DMS153 treated with DMSO at 0.1 percent for 48 hours (cell line): ENCODE measurements at regions not wholly inside any gene's neighbourhood (a gene's known extent, or its start where the extent isn't known, plus 50 kb on each side); places are given as distances from the start of the nearest gene placed in this dataset.
"Not testable (repeated sequence)": the region's sequence is repeated elsewhere in the genome, so short reads cannot be mapped to it uniquely, and the experiment has no call there.

Experiments
- DNase-seq: peaks from one replicate; lab custom pipeline; 2025; ENCODE audit not compliant: unreplicated experiment; lab: John Stamatoyannopoulos, UW

DNA sequence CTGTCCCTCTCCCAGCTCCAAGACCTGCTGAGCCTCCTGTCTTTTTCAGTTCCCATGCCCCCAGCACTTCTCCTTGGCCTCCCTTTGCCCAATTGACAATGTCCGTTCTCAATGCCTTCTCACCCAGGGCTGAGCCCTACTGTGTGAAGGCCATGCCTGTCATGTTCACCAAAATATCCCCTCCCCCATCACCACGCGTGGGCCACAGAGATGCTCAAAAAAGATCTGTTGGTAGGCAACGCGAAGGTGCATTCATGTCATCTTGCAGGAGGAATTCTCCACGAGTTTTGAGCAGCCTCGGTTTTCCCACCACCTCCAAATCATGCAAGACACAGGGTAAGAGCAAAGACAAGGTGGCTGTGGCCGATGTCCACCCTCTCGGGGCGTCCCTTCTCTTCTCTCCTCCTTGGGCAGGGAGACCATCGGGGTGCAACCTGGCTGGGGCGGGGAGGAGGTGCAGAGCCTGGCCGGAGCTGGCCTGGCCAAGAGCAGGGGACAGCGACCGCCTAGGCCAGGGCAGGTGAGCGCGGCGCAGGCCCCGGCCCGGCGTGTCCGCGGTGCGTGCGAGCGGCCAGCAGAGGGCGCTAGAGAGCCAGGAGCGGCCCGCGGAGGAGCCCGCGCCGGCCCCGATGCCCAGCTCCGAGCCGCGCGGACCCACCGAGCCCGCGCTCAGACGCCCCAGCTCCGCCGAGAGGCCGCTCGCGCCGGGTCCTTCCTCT, 56.3 kb upstream of the KRTAP5-11 start:
- peak; percentile 4 for DNase-seq

DNA sequence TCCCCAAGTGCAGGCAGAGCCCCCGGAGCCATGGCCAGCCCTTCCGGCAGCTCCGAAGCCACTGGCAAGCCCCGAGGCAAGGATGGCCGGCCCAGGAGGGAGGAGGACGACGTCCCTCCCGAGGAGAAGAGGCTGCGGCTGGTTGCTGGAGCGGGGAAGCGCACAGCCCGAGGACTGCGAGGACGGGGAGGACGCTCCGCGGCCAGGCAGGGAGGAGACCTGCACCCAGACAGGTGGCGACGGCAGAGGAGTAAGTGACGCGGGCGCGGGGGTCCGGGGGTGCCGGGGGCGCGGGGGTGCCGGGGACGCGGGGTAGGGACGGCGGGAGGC, 56.8 kb upstream of the KRTAP5-11 start:
- not testable (repeated sequence) for DNase-seq

DNA sequence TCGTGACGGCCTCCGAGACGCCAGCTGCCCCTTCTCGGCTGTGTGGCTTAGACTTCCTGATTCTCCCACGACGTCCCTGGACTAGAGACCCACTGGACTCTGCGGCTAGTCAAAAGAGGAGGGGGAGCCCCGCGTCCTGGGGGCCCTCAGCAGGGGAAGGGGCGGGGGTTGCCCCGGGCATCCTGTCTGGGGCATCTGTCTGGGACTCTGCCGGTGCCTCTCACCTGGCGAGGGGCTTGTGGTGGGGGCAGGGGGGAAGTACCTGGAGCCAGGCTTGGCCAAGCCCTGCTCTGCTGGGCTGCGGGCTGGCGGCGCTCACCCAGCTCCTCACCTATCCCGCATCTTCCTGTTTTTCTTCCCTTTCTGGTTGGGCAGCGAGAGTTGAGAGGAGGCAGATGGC, 57.2 kb upstream of the KRTAP5-11 start:
- DNase-seq, result not testable (repeated sequence)

DNA sequence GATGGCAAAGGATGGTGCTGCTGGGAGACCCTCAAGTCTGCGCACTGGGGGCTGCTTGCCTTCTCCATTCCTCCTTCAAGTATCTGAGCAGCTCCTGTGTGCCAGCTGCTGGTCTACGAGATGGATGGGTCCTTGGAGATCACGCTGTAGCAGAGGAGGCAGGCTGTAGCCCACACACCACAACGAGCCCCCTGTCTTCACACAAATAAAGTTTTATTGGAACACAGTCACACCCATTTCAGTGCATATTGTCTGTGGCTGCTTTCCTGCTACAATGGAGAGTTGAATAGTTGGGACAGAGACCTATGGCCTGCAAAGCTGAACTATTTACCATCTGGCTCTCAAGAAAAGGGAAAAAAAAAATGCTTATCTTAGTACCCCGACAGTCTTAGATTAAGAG, 64.4 kb upstream of the KRTAP5-11 start:
- not testable (repeated sequence) for DNase-seq

DNA sequence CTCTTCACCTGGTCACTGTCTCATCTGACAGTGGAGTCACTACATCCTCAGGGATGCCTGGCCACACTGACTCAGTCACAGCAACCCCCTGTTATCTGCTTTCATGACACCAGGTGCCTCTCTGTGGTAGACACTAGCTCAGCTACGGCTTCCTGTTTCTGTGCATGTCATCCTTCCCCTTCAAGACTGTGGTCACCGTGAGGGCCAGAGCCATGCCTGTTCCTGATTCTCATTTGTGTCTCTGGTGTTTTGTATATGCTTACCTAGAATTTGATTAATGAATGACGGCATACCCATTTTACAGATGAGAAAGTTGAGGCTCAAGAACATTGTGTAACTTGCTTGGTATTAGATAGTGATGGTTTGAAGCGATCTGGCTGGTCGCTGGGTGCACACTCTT, 70.3 kb upstream of the KRTAP5-11 start:
- DNase-seq, result not testable (repeated sequence)

DNA sequence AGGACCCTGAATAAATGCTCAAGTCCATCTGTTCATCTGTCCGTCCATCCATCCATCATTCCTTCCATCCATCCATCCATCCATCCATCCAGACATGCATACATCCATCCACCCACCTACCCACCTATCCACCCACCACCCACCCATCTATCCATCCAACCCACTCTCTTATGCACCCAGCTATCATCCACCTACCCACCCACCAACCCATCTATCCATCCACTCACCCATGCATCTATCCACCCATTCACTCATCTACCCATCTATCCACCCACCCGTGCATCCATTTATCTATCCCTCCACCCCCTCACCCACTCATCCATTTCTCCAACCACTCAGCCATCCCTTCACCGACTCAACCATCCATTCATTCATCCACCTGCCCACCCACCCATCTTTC, 71.7 kb upstream of the KRTAP5-11 start:
- not testable (repeated sequence) for DNase-seq

DNA sequence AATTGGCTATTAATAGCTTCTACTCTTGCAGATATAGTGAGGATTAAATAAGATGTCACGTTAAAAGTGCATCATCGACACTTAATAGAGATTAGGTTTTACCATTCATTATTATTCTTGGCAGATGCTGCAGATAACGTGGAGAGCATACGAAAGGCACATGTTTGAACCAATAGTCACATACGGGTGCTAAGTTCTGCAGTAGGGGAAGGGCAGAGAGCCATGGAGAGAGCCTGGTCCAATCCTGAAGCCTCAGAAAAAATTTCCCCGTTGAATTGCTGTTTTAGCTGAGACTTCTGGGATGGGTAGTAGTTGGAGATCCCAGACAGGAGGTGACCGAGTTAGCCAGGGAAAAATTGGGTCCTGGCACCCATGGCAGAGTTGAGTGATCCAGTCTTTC, 72.4 kb upstream of the KRTAP5-11 start:
- DNase-seq, result not testable (repeated sequence)

DNA sequence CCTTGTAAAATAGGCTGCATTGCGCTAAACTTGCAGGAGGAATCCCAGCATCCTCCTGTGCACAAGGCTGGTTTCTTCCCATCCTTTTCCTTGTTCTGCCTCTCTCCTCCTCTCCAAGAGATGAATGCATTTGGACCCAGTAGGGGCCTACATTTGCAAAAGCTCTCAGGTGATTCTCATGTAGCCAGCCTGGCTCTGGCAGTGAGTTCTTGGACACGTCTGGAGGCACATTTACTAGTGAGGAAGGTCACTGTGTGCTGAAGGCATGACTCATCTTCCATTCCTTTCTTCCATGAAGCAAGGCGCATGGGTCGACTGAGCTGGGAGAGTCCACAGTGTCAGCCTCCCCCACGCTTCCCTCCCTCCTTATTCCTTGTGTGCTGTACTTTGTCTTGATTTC, 73.8 kb upstream of the KRTAP5-11 start:
- DNase-seq, result not testable (repeated sequence)

DNA sequence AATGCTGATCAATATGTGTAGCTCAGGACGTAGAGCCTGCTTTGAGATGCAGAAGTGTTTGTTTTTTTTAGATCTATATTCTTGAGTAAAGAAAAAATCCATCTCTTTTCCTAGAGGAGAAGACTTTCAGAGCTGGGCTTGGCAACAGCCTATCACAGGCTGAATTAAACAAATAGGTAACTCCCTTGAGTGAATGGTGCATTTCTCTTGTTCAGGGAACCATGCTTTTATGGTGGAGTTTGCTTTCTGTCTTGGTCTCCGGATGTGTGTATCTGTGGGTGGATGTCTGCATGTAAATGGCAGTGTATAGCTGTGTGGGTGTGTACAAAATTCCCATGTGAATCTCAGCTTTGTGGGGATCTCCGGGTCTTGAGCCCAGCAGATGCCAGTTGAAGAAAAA, 82.3 kb upstream of the KRTAP5-11 start:
- not testable (repeated sequence) for DNase-seq

DNA sequence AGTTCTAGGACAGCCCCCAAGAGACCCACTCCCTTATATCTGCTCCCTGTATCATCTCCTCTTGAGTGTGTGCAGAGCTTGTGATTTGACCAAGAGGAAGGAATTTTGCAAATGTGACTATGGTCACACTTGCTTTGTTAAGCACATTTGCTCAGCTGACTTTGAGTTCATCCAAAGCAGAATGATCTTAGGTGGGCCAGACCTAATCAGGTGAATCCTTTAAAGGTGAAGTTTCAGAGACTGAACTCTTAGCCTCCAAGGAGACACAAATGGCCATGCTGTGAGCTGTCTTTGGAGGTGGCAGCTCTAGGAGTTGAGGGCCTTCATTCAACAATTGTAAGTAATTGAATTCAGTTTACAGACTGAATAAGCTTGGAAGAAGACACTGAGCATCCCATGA, 115.4 kb upstream of the KRTAP5-11 start:
- DNase-seq, result not testable (repeated sequence)

DNA sequence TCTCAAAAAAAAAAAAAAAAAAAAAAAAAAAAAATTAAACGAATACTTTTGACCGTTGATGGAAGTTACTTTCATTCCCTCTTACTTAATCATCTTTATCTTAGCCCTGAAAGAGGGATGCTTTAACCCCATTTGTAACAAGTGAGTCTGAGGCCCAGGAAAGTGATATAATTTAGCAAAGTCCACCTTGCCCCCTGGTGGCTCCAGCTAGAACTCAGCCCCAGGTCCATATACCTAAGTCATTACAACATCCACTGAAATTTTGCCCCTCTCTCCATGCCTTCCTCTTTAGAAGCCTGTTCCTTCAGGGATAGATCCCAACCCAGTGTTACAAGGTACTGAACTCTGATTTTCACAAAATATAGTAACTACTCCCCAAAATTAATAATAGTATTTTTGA, 116.3 kb upstream of the KRTAP5-11 start:
- not testable (repeated sequence) for DNase-seq

DNA sequence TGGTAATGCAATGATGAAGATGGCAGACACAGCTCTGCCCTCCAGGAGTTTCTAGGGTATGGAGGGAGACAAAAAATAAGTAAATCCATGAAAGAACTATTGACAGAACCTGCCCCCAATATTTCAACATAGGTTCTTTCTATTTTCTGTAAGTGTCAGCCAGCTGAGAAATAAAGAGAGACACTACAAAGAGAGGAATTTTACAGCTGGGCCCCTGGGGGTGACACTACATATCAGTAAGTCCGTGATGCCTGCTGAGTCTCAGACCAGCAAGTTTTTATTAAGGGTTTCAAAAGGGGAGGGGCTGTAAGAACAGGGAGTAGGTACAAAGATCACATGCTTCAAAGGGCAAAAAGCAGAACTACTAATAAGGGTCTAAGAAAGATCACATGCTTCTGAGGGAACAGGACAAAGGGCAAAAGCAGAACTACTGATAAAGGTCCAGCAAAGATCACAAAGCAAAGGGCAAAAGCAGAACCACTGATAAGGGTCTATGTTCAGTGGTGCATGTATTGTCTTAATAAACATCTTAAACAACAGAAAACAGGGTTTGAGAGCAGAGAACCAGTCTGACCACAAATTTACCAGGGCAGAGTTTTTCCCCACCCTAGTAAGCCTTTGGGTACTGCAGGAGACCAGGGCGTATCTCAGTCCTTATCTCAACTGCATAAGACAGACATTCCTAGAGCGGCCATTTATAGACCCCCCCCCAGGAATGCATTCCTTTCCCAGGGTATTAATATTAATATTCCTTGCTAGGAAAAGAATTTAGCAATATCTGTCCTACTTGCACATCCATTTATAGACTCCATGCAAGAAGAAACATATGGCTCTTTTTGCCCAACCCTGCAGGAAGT, 119.0 kb upstream of the KRTAP5-11 start:
- DNase-seq, result not testable (repeated sequence)

DNA sequence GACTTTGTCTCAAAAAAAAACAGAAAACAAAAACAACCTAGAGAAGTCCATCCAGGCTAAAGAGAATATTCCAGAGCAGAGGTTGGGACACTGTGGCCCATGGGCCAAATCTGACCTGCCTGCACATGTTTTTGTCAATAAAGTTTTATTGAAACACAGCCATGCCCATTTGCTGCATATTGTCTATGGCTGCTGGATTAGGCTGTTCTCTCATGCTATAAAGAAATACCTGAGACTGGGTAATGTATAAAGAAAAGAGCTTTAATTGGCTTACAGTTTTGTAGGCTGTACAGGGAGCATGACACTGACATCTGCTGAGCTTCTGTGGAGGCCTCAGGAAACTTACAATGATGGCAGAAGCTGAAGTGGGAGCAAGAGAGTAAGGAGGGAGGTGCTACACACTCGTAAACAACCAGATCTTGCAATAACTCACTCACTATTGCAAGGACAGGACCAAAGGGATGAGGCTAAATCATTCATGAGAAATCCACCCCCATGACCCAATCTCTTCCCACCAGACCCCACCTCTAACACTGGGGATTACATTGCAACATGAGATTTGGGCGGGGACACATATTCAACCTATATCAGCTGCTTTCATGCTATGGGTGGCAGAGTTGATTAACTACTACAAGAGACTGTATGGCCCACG, 122.5 kb upstream of the KRTAP5-11 start:
- DNase-seq, result not testable (repeated sequence)

DNA sequence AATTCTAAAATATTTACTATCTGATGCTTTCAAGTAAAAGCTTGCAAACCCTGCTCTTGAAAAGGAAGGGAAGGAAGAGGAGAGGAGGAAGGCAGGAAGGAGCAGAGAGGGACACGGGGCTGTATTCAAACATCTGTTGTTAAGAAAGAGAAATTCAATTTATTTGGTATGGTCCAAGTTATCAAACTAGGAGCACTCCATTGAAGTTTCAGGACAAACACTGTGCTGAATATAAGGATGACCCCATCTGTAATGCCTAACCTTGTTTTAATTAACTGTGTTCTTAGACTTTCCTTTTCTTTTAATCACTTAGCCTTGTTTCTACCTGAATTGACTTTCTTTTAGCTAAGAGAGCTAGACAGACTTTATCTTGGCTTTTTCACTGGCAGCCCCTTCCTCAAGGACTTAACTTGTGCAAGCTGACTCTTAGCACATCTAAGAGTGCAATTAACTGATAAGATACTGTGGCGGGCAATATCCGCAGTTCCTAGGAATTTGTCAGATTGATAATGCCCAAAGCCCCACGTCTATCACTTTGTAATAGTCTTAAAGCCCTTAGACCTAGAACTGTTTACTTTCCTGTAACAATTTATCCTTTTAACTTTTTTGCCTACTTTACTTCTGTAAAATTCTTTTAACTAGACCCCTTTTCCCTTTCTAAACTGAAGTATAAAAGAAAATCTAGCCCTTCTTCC, 123.2 kb upstream of the KRTAP5-11 start:
- DNase-seq, result not testable (repeated sequence)

DNA sequence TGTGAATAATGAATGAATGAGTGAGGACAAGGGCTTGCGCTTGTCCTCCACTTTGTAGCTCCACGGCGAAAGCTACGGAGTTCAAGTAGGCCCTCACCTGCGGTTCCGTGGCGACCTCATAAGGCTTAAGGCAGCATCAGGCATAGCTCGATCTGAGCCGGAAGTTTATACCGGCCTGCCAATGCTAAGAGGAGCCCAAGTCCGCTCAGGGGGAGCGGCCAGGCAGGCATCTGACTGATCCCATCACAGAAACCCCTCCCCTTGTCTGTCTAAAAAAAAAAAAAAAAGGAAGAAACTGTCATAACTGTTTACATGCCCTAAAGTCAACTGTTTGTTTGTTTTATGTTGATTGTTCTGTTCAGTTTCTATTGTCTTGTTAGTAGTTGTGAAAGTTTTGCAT, 124.4 kb upstream of the KRTAP5-11 start:
- DNase-seq, result not testable (repeated sequence)

DNA sequence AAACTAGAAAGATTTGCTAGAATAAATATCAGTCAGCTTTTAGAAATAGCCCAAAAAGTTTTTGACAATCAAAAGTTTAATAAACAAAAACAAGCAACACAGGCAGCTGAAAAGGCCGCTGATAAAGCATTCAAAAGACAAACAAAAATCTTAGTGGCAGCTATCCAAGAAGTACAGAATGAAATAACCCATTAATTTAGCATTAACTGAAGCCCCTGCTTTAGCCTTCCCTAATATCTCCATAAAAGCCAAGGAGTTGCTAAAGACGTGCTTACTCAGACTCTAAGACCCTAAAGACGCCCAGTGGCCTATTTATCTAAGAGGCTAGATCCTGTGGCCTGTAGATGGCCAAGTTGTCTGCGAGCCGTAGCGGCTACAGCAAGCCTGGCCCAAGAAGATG, 123.5 kb upstream of the DEFB108B start:
- not testable (repeated sequence) for DNase-seq

DNA sequence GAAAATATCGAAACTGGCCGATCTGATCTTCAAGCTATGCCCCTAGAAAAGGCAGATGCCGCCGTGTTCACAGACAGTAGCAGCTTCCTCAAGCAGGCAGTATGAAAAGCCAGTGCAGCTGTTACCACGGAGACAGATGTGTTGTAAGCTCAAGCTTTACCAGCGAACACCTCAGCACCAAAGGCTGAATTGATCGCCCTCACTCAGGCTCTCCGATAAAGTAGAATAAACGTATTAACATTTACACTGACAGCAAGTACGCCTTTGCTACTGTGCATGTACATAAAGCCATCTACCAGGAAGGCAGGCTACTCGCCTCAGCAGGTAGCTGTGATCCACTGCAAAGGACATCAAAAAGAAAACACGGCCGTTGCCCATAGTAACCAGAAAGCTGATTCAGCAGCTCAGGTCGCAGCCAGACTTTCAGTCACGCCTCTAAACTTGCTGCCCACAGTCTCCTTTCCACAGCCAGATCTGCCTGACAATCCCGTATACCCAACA, 122.8 kb upstream of the DEFB108B start:
- DNase-seq, result not testable (repeated sequence)

DNA sequence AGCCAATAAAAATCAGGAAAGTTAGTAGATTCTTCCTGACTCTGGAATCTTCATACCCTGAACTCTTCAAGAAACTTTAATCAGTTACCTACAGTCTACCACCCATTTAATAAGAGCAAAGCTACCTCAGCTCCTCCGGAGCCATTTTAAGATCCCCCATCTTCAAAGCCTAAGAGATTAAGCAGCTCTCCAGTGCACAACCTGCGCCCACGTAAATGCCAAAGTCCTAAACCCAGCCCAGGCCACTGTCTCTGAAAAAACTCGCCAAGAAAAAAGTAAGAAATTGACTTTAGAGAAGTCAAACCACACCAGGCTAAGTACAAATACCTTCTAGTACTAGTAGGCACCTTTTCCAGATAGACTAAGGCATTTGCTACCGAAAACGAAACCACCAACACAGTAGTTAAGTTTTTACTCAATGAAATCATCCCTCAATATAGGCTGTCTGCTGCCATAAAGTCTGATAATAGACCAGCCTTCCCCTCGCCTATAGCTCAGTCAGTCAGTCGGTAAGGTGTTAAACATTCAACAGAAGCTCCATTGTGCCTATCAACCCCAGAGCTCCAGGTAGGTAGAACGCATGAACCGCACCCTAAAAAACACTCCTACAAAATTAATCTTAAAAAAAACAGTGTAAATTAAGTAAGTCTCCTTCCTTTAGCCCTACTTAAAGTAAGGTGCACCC, 122.2 kb upstream of the DEFB108B start:
- DNase-seq, result not testable (repeated sequence)

DNA sequence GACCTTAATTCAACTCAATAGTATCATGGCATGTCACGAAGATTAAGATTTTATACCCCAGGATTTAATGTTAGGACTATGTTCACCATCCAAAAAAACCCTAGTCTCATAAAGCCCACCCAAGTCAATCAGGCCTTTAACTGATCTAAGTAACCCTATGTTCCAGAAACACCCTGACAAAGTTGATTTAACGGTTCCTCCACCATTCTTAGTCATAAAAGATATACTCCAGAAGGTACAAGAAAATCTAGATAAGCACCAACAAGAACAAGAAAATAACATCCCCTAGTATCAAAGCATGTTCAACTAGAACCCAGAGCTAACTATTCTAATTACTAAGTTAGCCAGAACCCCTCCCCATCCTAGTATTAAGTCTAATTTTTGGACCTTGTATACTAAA, 120.7 kb upstream of the DEFB108B start:
- DNase-seq, result not testable (repeated sequence)

DNA sequence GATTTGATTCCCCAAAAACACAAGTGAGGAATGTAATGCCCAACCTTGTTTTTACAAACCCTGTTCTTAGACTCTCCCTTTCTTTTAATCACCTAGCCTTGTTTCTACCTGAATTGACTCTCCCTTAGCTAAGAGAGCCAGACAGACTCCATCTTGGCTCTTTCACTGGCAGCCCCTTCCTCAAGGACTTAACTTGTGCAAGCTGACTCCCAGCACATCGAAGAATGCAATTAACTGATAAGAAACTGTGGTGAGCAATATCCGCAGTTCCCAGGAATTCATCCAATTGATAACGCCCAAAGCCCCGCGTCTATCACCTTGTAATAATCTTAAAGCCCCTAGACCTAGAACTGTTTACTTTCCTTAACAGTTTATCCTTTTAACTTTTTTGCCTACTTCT, 120.2 kb upstream of the DEFB108B start:
- DNase-seq, result not testable (repeated sequence)
